HEK293 (cell line): ENCODE measurements at regions not wholly inside any gene's neighbourhood (a gene's known extent, or its start where the extent isn't known, plus 50 kb on each side); places are given as distances from the start of the nearest gene placed in this dataset.

Experiments used
- KLF16 ChIP-seq: fragments of 450-650 bp; formaldehyde crosslinking; IDR thresholded peaks from 2 replicates; pipeline ENCODE4 v1.5.1; 2017; ENCODE audit warnings: missing biosample characterization, missing genetic modification characterization
- ZFP41 ChIP-seq: fragments of 450-650 bp; formaldehyde crosslinking; IDR thresholded peaks from 2 replicates; pipeline ENCODE4 v1.5.1; 2016; ENCODE audit warnings: missing biosample characterization, missing genetic modification characterization, borderline replicate concordance
- ZNF121 ChIP-seq: fragments of 450-650 bp; formaldehyde crosslinking; IDR thresholded peaks from 2 replicates; pipeline ENCODE4 v1.5.1; 2016; ENCODE audit warnings: missing biosample characterization, missing genetic modification characterization
- ZNF521 ChIP-seq: fragments of 450-650 bp; formaldehyde crosslinking; IDR thresholded peaks from 2 replicates; pipeline ENCODE4 v1.5.1; 2017; ENCODE audit warnings: missing biosample characterization, mild to moderate bottlenecking, missing genetic modification characterization
- ZNF549 ChIP-seq: fragments of 450-650 bp; IDR thresholded peaks from 2 replicates; pipeline ENCODE4 v1.5.1; 2018; ENCODE audit warnings: missing biosample characterization, missing genetic modification characterization, mild to moderate bottlenecking, inconsistent platforms, moderate library complexity
- ZNF660 ChIP-seq: fragments of 450-650 bp; IDR thresholded peaks from 2 replicates; pipeline ENCODE4 v1.5.1; 2018; ENCODE audit warnings: missing biosample characterization, mild to moderate bottlenecking, missing genetic modification characterization
- TF ChIP-seq, protein P1 (sequence below): fragments of 450-650 bp; formaldehyde crosslinking; IDR thresholded peaks from 2 replicates; pipeline ENCODE4 v1.5.1; 2016; ENCODE audit warnings: missing biosample characterization, missing genetic modification characterization
- TF ChIP-seq, protein P2 (sequence below): fragments of 450-650 bp; formaldehyde crosslinking; IDR thresholded peaks from 2 replicates; pipeline ENCODE4 v1.5.1; 2016; ENCODE audit warnings: missing biosample characterization, missing genetic modification characterization
- TF ChIP-seq, protein P3 (sequence below): sonication (generic); formaldehyde crosslinking; IDR thresholded peaks from 2 replicates; pipeline ENCODE4 v1.8.1; 2022; ENCODE audit warnings: mild to moderate bottlenecking, moderate library complexity, missing genetic modification reagents
- TF ChIP-seq, protein P4 (sequence below): fragments of 450-650 bp; formaldehyde crosslinking; IDR thresholded peaks from 2 replicates; pipeline ENCODE4 v1.5.1; 2016; ENCODE audit warnings: missing biosample characterization, missing genetic modification characterization
- TF ChIP-seq, protein P5 (sequence below): fragments of 450-650 bp; formaldehyde crosslinking; IDR thresholded peaks from 2 replicates; pipeline ENCODE4 v1.5.1; 2016; ENCODE audit warnings: missing biosample characterization, missing genetic modification characterization, low read depth

DNA sequence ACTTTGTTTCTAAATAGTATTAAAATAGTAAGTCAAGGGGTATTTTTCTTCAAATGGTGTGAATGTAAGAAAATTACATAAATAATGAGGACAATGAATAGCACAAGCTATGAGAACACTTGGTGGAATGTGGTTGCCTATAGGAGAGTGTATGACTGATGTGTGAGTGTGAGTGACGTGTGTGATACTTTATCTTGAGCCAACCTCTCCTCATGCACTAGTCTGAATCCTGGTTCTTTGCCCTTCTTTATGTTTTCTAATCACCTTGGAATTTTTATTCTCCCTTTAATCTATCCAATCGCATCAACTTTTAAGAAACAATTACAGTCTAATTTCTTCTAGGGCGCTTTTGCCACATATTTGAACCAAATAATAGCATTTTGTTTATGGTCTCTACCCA lies 98.2 kb downstream of the YIPF7 start:
- TF ChIP-seq, protein P1, sequence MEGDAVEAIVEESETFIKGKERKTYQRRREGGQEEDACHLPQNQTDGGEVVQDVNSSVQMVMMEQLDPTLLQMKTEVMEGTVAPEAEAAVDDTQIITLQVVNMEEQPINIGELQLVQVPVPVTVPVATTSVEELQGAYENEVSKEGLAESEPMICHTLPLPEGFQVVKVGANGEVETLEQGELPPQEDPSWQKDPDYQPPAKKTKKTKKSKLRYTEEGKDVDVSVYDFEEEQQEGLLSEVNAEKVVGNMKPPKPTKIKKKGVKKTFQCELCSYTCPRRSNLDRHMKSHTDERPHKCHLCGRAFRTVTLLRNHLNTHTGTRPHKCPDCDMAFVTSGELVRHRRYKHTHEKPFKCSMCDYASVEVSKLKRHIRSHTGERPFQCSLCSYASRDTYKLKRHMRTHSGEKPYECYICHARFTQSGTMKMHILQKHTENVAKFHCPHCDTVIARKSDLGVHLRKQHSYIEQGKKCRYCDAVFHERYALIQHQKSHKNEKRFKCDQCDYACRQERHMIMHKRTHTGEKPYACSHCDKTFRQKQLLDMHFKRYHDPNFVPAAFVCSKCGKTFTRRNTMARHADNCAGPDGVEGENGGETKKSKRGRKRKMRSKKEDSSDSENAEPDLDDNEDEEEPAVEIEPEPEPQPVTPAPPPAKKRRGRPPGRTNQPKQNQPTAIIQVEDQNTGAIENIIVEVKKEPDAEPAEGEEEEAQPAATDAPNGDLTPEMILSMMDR (tag by site-specific recombination): no peak
- no peak for TF ChIP-seq ZNF121
- no peak for TF ChIP-seq ZNF521 (tag by site-specific recombination)
- TF ChIP-seq, protein P2, sequence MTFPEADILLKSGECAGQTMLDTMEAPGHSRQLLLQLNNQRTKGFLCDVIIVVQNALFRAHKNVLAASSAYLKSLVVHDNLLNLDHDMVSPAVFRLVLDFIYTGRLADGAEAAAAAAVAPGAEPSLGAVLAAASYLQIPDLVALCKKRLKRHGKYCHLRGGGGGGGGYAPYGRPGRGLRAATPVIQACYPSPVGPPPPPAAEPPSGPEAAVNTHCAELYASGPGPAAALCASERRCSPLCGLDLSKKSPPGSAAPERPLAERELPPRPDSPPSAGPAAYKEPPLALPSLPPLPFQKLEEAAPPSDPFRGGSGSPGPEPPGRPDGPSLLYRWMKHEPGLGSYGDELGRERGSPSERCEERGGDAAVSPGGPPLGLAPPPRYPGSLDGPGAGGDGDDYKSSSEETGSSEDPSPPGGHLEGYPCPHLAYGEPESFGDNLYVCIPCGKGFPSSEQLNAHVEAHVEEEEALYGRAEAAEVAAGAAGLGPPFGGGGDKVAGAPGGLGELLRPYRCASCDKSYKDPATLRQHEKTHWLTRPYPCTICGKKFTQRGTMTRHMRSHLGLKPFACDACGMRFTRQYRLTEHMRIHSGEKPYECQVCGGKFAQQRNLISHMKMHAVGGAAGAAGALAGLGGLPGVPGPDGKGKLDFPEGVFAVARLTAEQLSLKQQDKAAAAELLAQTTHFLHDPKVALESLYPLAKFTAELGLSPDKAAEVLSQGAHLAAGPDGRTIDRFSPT: no peak
- TF ChIP-seq, protein P3, sequence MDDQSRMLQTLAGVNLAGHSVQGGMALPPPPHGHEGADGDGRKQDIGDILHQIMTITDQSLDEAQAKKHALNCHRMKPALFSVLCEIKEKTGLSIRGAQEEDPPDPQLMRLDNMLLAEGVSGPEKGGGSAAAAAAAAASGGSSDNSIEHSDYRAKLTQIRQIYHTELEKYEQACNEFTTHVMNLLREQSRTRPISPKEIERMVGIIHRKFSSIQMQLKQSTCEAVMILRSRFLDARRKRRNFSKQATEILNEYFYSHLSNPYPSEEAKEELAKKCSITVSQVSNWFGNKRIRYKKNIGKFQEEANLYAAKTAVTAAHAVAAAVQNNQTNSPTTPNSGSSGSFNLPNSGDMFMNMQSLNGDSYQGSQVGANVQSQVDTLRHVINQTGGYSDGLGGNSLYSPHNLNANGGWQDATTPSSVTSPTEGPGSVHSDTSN: no peak
- no peak for TF ChIP-seq ZFP41 (tag by site-specific recombination)
- TF ChIP-seq, protein P4, sequence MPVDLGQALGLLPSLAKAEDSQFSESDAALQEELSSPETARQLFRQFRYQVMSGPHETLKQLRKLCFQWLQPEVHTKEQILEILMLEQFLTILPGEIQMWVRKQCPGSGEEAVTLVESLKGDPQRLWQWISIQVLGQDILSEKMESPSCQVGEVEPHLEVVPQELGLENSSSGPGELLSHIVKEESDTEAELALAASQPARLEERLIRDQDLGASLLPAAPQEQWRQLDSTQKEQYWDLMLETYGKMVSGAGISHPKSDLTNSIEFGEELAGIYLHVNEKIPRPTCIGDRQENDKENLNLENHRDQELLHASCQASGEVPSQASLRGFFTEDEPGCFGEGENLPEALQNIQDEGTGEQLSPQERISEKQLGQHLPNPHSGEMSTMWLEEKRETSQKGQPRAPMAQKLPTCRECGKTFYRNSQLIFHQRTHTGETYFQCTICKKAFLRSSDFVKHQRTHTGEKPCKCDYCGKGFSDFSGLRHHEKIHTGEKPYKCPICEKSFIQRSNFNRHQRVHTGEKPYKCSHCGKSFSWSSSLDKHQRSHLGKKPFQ (tag by site-specific recombination): no peak
- no peak for TF ChIP-seq ZNF660 (tag by site-specific recombination)
- TF ChIP-seq ZNF549 (tag by site-specific recombination): no peak
- TF ChIP-seq, protein P5, sequence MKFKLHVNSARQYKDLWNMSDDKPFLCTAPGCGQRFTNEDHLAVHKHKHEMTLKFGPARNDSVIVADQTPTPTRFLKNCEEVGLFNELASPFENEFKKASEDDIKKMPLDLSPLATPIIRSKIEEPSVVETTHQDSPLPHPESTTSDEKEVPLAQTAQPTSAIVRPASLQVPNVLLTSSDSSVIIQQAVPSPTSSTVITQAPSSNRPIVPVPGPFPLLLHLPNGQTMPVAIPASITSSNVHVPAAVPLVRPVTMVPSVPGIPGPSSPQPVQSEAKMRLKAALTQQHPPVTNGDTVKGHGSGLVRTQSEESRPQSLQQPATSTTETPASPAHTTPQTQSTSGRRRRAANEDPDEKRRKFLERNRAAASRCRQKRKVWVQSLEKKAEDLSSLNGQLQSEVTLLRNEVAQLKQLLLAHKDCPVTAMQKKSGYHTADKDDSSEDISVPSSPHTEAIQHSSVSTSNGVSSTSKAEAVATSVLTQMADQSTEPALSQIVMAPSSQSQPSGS: no peak
- TF ChIP-seq KLF16 (tag by site-specific recombination): no peak
